ENCODE measurements at regions not wholly inside any gene's neighbourhood (a gene's known extent, or its start where the extent isn't known, plus 50 kb on each side); places are given as distances from the start of the nearest gene placed in this dataset.

GRCh38 chr9:20184541-20184940 lies 395.7 kb upstream of the SLC24A2 start:
- Histone ChIP-seq H3K4me3 (ENCODE audit: low read length) (no peak overlapping the region), H3K27me3 (ENCODE audit: control insufficient read depth, insufficient read depth, low read length) (no peaks in the 10 kb centered on the region), H3K9me3 (ENCODE audit: control insufficient read depth, insufficient read depth, low read length) (no peaks in the 10 kb centered on the region), H3K36me3 (ENCODE audit: control insufficient read depth, insufficient read depth, low read length) (no peaks in the 10 kb centered on the region), H3K4me1 (ENCODE audit: control insufficient read depth, insufficient read depth, low read length) (no peaks in the 10 kb centered on the region), H3K27ac (ENCODE audit: low read length) (no peak overlapping the region)
- no peak for DNase-seq (ENCODE audit: low read depth, low spot score)

- Histone ChIP-seq H3K4me1 (ENCODE audit: control insufficient read depth, insufficient read depth, low read length) (no peaks in the 10 kb centered on the region), H3K27me3 (ENCODE audit: control insufficient read depth, insufficient read depth, low read length) (no peaks in the 10 kb centered on the region), H3K27ac (ENCODE audit: low read length) (no peak overlapping the region), H3K4me3 (ENCODE audit: low read length) (no peak overlapping the region), H3K9me3 (ENCODE audit: control insufficient read depth, insufficient read depth, low read length) (peaks cover 1% of the 10 kb centered on the region; the same call in 1 of the 2 replicates), H3K36me3 (ENCODE audit: control insufficient read depth, insufficient read depth, low read length) (no peaks in the 10 kb centered on the region)
- DNase-seq (ENCODE audit: low read depth, low spot score): no peak
Measured at GRCh38 chr9:20178679-20179078, 389.8 kb upstream of the SLC24A2 start.

- H3K36me3 ChIP-seq (ENCODE audit: control insufficient read depth, insufficient read depth, low read length): no peaks in the 10 kb centered on the region
- no peak overlapping the region for H3K4me3 ChIP-seq (ENCODE audit: low read length)
- peaks cover 1% of the 10 kb centered on the region; the same call in 1 of the 2 replicates for H3K9me3 ChIP-seq (ENCODE audit: control insufficient read depth, insufficient read depth, low read length)
- no peaks in the 10 kb centered on the region for H3K4me1 ChIP-seq (ENCODE audit: control insufficient read depth, insufficient read depth, low read length)
- no peak overlapping the region for H3K27ac ChIP-seq (ENCODE audit: low read length)
- no peaks in the 10 kb centered on the region for H3K27me3 ChIP-seq (ENCODE audit: control insufficient read depth, insufficient read depth, low read length)
- no CpG with 5 or more reads among the region's 1 CpG for WGBS (ENCODE audit: insufficient coverage, insufficient read length)
- DNase-seq (ENCODE audit: low read depth, low spot score): no peak
Measured at GRCh38 chr9:20178197-20178596, 389.4 kb upstream of the SLC24A2 start.

- WGBS (ENCODE audit: insufficient coverage, insufficient read length): no CpG with 5 or more reads among the region's 3 CpGs
- Histone ChIP-seq H3K27ac (ENCODE audit: low read length) (no peak overlapping the region), H3K4me3 (ENCODE audit: low read length) (no peak overlapping the region), H3K27me3 (ENCODE audit: control insufficient read depth, insufficient read depth, low read length) (no peaks in the 10 kb centered on the region), H3K4me1 (ENCODE audit: control insufficient read depth, insufficient read depth, low read length) (no peaks in the 10 kb centered on the region), H3K9me3 (ENCODE audit: control insufficient read depth, insufficient read depth, low read length) (no peaks in the 10 kb centered on the region; the same call in 1 of the 2 replicates), H3K36me3 (ENCODE audit: control insufficient read depth, insufficient read depth, low read length) (no peaks in the 10 kb centered on the region)
- no peak for DNase-seq (ENCODE audit: low read depth, low spot score)
Measured at GRCh38 chr9:20170122-20170521, 381.3 kb upstream of the SLC24A2 start.

GRCh38 chr9:20152151-20152725 lies 363.4 kb upstream of the SLC24A2 start:
- Histone ChIP-seq H3K27ac (ENCODE audit: low read length) (no peak overlapping the region), H3K4me1 (ENCODE audit: control insufficient read depth, insufficient read depth, low read length) (no peaks in the 10 kb centered on the region), H3K4me3 (ENCODE audit: low read length) (no peak overlapping the region), H3K27me3 (ENCODE audit: control insufficient read depth, insufficient read depth, low read length) (no peaks in the 10 kb centered on the region), H3K36me3 (ENCODE audit: control insufficient read depth, insufficient read depth, low read length) (no peaks in the 10 kb centered on the region), H3K9me3 (ENCODE audit: control insufficient read depth, insufficient read depth, low read length) (no peaks in the 10 kb centered on the region)
- no peak for DNase-seq (ENCODE audit: low read depth, low spot score)
- WGBS (ENCODE audit: insufficient coverage, insufficient read length): no CpG with 5 or more reads among the region's 3 CpGs

GRCh38 chr9:20148416-20148815 lies 359.6 kb upstream of the SLC24A2 start:
- H3K4me3 ChIP-seq (ENCODE audit: low read length): no peak overlapping the region
- H3K9me3 ChIP-seq (ENCODE audit: control insufficient read depth, insufficient read depth, low read length): no peaks in the 10 kb centered on the region
- no CpG with 5 or more reads among the region's 2 CpGs for WGBS (ENCODE audit: insufficient coverage, insufficient read length)
- no peaks in the 10 kb centered on the region for H3K4me1 ChIP-seq (ENCODE audit: control insufficient read depth, insufficient read depth, low read length)
- H3K27me3 ChIP-seq (ENCODE audit: control insufficient read depth, insufficient read depth, low read length): no peaks in the 10 kb centered on the region
- no peak overlapping the region for H3K27ac ChIP-seq (ENCODE audit: low read length)
- no peak for DNase-seq (ENCODE audit: low read depth, low spot score)
- H3K36me3 ChIP-seq (ENCODE audit: control insufficient read depth, insufficient read depth, low read length): no peaks in the 10 kb centered on the region

- WGBS (ENCODE audit: insufficient coverage, insufficient read length): no CpG with 5 or more reads among the region's 7 CpGs
- Histone ChIP-seq H3K27me3 (ENCODE audit: control insufficient read depth, insufficient read depth, low read length) (no peaks in the 10 kb centered on the region), H3K36me3 (ENCODE audit: control insufficient read depth, insufficient read depth, low read length) (no peaks in the 10 kb centered on the region), H3K27ac (ENCODE audit: low read length) (no peak overlapping the region), H3K4me1 (ENCODE audit: control insufficient read depth, insufficient read depth, low read length) (no peaks in the 10 kb centered on the region), H3K4me3 (ENCODE audit: low read length) (no peak overlapping the region), H3K9me3 (ENCODE audit: control insufficient read depth, insufficient read depth, low read length) (no peaks in the 10 kb centered on the region)
- no peak for DNase-seq (ENCODE audit: low read depth, low spot score)
Measured at GRCh38 chr9:20144197-20144596, 355.4 kb upstream of the SLC24A2 start.

GRCh38 chr9:20139763-20140290 lies 351.0 kb upstream of the SLC24A2 start:
- H3K36me3 ChIP-seq (ENCODE audit: control insufficient read depth, insufficient read depth, low read length): no peaks in the 10 kb centered on the region
- no peaks in the 10 kb centered on the region for H3K9me3 ChIP-seq (ENCODE audit: control insufficient read depth, insufficient read depth, low read length)
- no peaks in the 10 kb centered on the region for H3K4me1 ChIP-seq (ENCODE audit: control insufficient read depth, insufficient read depth, low read length)
- no peak overlapping the region for H3K4me3 ChIP-seq (ENCODE audit: low read length)
- H3K27ac ChIP-seq (ENCODE audit: low read length): no peak overlapping the region
- H3K27me3 ChIP-seq (ENCODE audit: control insufficient read depth, insufficient read depth, low read length): no peaks in the 10 kb centered on the region
- DNase-seq (ENCODE audit: low read depth, low spot score): no peak
- WGBS (ENCODE audit: insufficient coverage, insufficient read length): no CpG with 5 or more reads among the region's 9 CpGs

GRCh38 chr9:20138841-20139240 lies 350.0 kb upstream of the SLC24A2 start:
- no peaks in the 10 kb centered on the region for H3K27me3 ChIP-seq (ENCODE audit: control insufficient read depth, insufficient read depth, low read length)
- no peaks in the 10 kb centered on the region for H3K9me3 ChIP-seq (ENCODE audit: control insufficient read depth, insufficient read depth, low read length)
- no peak overlapping the region for H3K27ac ChIP-seq (ENCODE audit: low read length)
- H3K4me1 ChIP-seq (ENCODE audit: control insufficient read depth, insufficient read depth, low read length): no peaks in the 10 kb centered on the region
- no peak for DNase-seq (ENCODE audit: low read depth, low spot score)
- no peaks in the 10 kb centered on the region for H3K36me3 ChIP-seq (ENCODE audit: control insufficient read depth, insufficient read depth, low read length)
- no peak overlapping the region for H3K4me3 ChIP-seq (ENCODE audit: low read length)
- no CpG with 5 or more reads among the region's 4 CpGs for WGBS (ENCODE audit: insufficient coverage, insufficient read length)

- H3K27me3 ChIP-seq (ENCODE audit: control insufficient read depth, insufficient read depth, low read length): no peaks in the 10 kb centered on the region
- H3K4me1 ChIP-seq (ENCODE audit: control insufficient read depth, insufficient read depth, low read length): no peaks in the 10 kb centered on the region
- no peaks in the 10 kb centered on the region for H3K9me3 ChIP-seq (ENCODE audit: control insufficient read depth, insufficient read depth, low read length)
- no peaks in the 10 kb centered on the region for H3K36me3 ChIP-seq (ENCODE audit: control insufficient read depth, insufficient read depth, low read length)
- H3K4me3 ChIP-seq (ENCODE audit: low read length): no peak overlapping the region
- H3K27ac ChIP-seq (ENCODE audit: low read length): no peak overlapping the region
- DNase-seq (ENCODE audit: low read depth, low spot score): no peak
Measured at GRCh38 chr9:20138116-20138515, 349.3 kb upstream of the SLC24A2 start.

- Histone ChIP-seq H3K4me1 (ENCODE audit: control insufficient read depth, insufficient read depth, low read length) (no peaks in the 10 kb centered on the region), H3K27me3 (ENCODE audit: control insufficient read depth, insufficient read depth, low read length) (no peaks in the 10 kb centered on the region), H3K36me3 (ENCODE audit: control insufficient read depth, insufficient read depth, low read length) (no peaks in the 10 kb centered on the region), H3K9me3 (ENCODE audit: control insufficient read depth, insufficient read depth, low read length) (no peaks in the 10 kb centered on the region), H3K4me3 (ENCODE audit: low read length) (no peak overlapping the region), H3K27ac (ENCODE audit: low read length) (no peak overlapping the region)
- WGBS (ENCODE audit: insufficient coverage, insufficient read length): no CpG with 5 or more reads among the region's 1 CpG
- DNase-seq (ENCODE audit: low read depth, low spot score): no peak
Measured at GRCh38 chr9:20137425-20137824, 348.6 kb upstream of the SLC24A2 start.

All from iPS DF 6.9 (cell line).